IMR-90 (cell line): ENCODE measurements at regions not wholly inside any gene's neighbourhood (a gene's known extent, or its start where the extent isn't known, plus 50 kb on each side); places are given as distances from the start of the nearest gene placed in this dataset.

Source experiments
- ATAC-seq: fragments of 200-7000 bp; cut with Tn5 transposase; 2 replicates; pipeline ENCODE4 v1.9.1; 2020; ENCODE audit warnings: low read depth, mild to moderate bottlenecking, moderate library complexity
- BruUV-seq: library from RNA; stranded (reverse); fragments of 400-500 nt; replicated peaks from 2 replicates; lab custom pipeline; 2021; lab: Mats Ljungman, UMichigan
- CTCF ChIA-PET: fragments of 300-600 bp; formaldehyde crosslinking; extraction: SDS; loops from one replicate; lab custom pipeline; 2021; ENCODE audit warnings: antibody characterized with exemption; lab: Yijun Ruan, JAX
- POLR2A ChIA-PET: fragments of 300-600 bp; sonication (Branson Sonifier 250); formaldehyde crosslinking; loops from one replicate; lab custom pipeline; 2022; ENCODE audit warnings: antibody characterized with exemption; ENCODE audit not compliant: unreplicated experiment; lab: Charles Lee
- DNase-seq: peaks from one replicate; pipeline ENCODE4 v3.0.0; 2013
- H2AFZ ChIP-seq: replicated peaks from 2 replicates; pipeline ENCODE3; 2013; ENCODE audit warnings: low read length, mild to moderate bottlenecking; ENCODE audit not compliant: poor library complexity
- H2AK5ac ChIP-seq: 2 replicates; pipeline ENCODE4 v1.6.1; 2013; ENCODE audit warnings: low read depth, low read length, inconsistent platforms
- H2AK9ac ChIP-seq: replicated peaks from 2 replicates; pipeline ENCODE3; 2013; ENCODE audit warnings: mild to moderate bottlenecking, low read depth, low read length, moderate library complexity; ENCODE audit not compliant: poor library complexity
- H2BK120ac ChIP-seq: 2 replicates; pipeline ENCODE4 v1.6.1; 2013; ENCODE audit warnings: low read depth, low read length, inconsistent platforms
- H2BK15ac ChIP-seq: 3 replicates; pipeline ENCODE4 v1.6.1; 2013; ENCODE audit warnings: low read depth, low read length, inconsistent platforms
- H2BK20ac ChIP-seq: 2 replicates; pipeline ENCODE4 v1.6.1; 2013; ENCODE audit warnings: low read depth, mild to moderate bottlenecking, inconsistent platforms, low read length, moderate library complexity
- H2BK5ac ChIP-seq: 2 replicates; pipeline ENCODE4 v1.6.1; 2013; ENCODE audit warnings: mild to moderate bottlenecking, low read depth, low read length, inconsistent platforms; ENCODE audit not compliant: poor library complexity, severe bottlenecking
- H3K14ac ChIP-seq: replicated peaks from 2 replicates; pipeline ENCODE4 v1.6.1; 2013; ENCODE audit warnings: low read depth, low read length, inconsistent platforms
- H3K18ac ChIP-seq: 2 replicates; pipeline ENCODE4 v1.6.1; 2013; ENCODE audit warnings: low read depth, low read length, control low read depth
- H3K23ac ChIP-seq: 2 replicates; pipeline ENCODE4 v1.6.1; 2013; ENCODE audit warnings: low read depth, low read length, inconsistent platforms
- H3K27ac ChIP-seq: 2 replicates; pipeline ENCODE4 v1.5.1; 2013; ENCODE audit warnings: mild to moderate bottlenecking, control low read depth, low read length; ENCODE audit not compliant: insufficient read depth
- H3K27me3 ChIP-seq: 2 replicates; pipeline ENCODE4 v1.6.1; 2013; ENCODE audit warnings: low read length; ENCODE audit not compliant: control insufficient read depth, insufficient read depth
- H3K36me3 ChIP-seq: 2 replicates; pipeline ENCODE4 v1.6.1; 2013; ENCODE audit warnings: low read length, mixed read lengths; ENCODE audit not compliant: control insufficient read depth, insufficient read depth
- H3K4ac ChIP-seq: 2 replicates; pipeline ENCODE4 v1.6.1; 2013; ENCODE audit warnings: low read depth, low read length, inconsistent platforms
- H3K4me1 ChIP-seq: 2 replicates; pipeline ENCODE4 v1.6.1; 2013; ENCODE audit warnings: low read length, mixed read lengths; ENCODE audit not compliant: control insufficient read depth, insufficient read depth
- H3K4me2 ChIP-seq: 2 replicates; pipeline ENCODE4 v1.6.1; 2013; ENCODE audit warnings: low read depth, mild to moderate bottlenecking, control low read depth, low read length, moderate library complexity
- H3K4me3 ChIP-seq: 2 replicates; pipeline ENCODE4 v1.5.1; 2013; ENCODE audit warnings: low read depth, mild to moderate bottlenecking, control low read depth, low read length, moderate library complexity; ENCODE audit not compliant: insufficient read depth
- H3K56ac ChIP-seq: 2 replicates; pipeline ENCODE4 v1.6.1; 2013; ENCODE audit warnings: low read length, inconsistent platforms; ENCODE audit not compliant: insufficient read depth; ENCODE audit errors: extremely low read depth
- H3K79me1 ChIP-seq, 2 experiments: 2 replicates each; pipeline ENCODE4 v1.6.1; 2013; ENCODE audit warnings: low read length in 2 of 2, inconsistent platforms in 1 of 2, low read depth in 1 of 2
- H3K9ac ChIP-seq: 2 replicates; pipeline ENCODE4 v1.6.1; 2013; ENCODE audit warnings: low read depth, low read length, control low read depth
- H3K9me1 ChIP-seq: 2 replicates; pipeline ENCODE4 v1.6.1; 2013; ENCODE audit warnings: low read length, inconsistent platforms; ENCODE audit not compliant: insufficient read depth
- H3K9me3 ChIP-seq: 2 replicates; pipeline ENCODE4 v1.6.1; 2013; ENCODE audit warnings: low read length; ENCODE audit not compliant: control insufficient read depth, insufficient read depth
- H4K20me1 ChIP-seq: 2 replicates; pipeline ENCODE4 v1.6.1; 2013; ENCODE audit warnings: low read length, inconsistent platforms; ENCODE audit not compliant: insufficient read depth
- H4K5ac ChIP-seq: 2 replicates; pipeline ENCODE4 v1.6.1; 2013; ENCODE audit warnings: mild to moderate bottlenecking, low read depth, low read length, control low read depth
- H4K8ac ChIP-seq, 2 experiments: 2 replicates each; pipeline ENCODE4 v1.6.1; 2013; ENCODE audit warnings: low read depth in 2 of 2, low read length in 2 of 2, control low read depth in 1 of 2, inconsistent platforms in 1 of 2
- H4K91ac ChIP-seq: 2 replicates; pipeline ENCODE4 v1.6.1; 2013; ENCODE audit warnings: low read depth, low read length, inconsistent platforms; ENCODE audit not compliant: insufficient read depth
- CEBPB ChIP-seq: IDR thresholded peaks from 2 replicates; pipeline ENCODE4 v1.6.1; 2012; ENCODE audit warnings: low read depth, low read length, improper control_type of control experiment
- CHD1 ChIP-seq: IDR thresholded peaks from 2 replicates; pipeline ENCODE4 v1.6.1; 2012; ENCODE audit warnings: low read depth, low read length, improper control_type of control experiment
- MAFK ChIP-seq: IDR thresholded peaks from 2 replicates; pipeline ENCODE4 v1.6.1; 2012; ENCODE audit warnings: low read depth, low read length, improper control_type of control experiment
- MXI1 ChIP-seq: IDR thresholded peaks from 2 replicates; pipeline ENCODE4 v1.6.1; 2012; ENCODE audit warnings: low read depth, mild to moderate bottlenecking, low read length, moderate library complexity, borderline replicate concordance
- NFE2L2 ChIP-seq: fragments of 150-350 bp; IDR thresholded peaks from 2 replicates; pipeline ENCODE4 v1.6.1; 2016; ENCODE audit warnings: low read depth, mild to moderate bottlenecking, low read length
- POLR2A ChIP-seq: IDR thresholded peaks from 2 replicates; pipeline ENCODE4 v1.6.1; 2012; ENCODE audit warnings: mild to moderate bottlenecking, low read depth, low read length
- RCOR1 ChIP-seq: IDR thresholded peaks from 2 replicates; pipeline ENCODE4 v1.6.1; 2012; ENCODE audit warnings: mild to moderate bottlenecking, low read length, improper control_type of control experiment; ENCODE audit not compliant: insufficient replicate concordance
- RFX5 ChIP-seq: IDR thresholded peaks from 2 replicates; pipeline ENCODE4 v1.8.0; 2012; ENCODE audit warnings: low read depth, mild to moderate bottlenecking, low read length, moderate library complexity
- SMC3 ChIP-seq: fragments of 150-350 bp; IDR thresholded peaks from 2 replicates; pipeline ENCODE4 v1.6.1; 2016; ENCODE audit warnings: low read depth, mild to moderate bottlenecking, antibody characterized with exemption, low read length, moderate library complexity
- USF2 ChIP-seq: fragments of 150-350 bp; IDR thresholded peaks from 2 replicates; pipeline ENCODE4 v1.6.1; 2017; ENCODE audit warnings: mild to moderate bottlenecking, antibody characterized with exemption, low read length, low read depth
- WGBS, 2 experiments: methylation state at CpG; one replicate each; pipeline versions ENCODE4 v1.1.5 to v1.1.7; 2013; ENCODE audit warnings: missing lambda C conversion rate in 2 of 2; ENCODE audit not compliant: insufficient read length in 1 of 2; ENCODE audit errors: extremely low coverage in 2 of 2; 5-methylcytosine and 5-hydroxymethylcytosine counted together
- dilution Hi-C: fragments of 300-500 bp; cut with HindIII; formaldehyde crosslinking; loops from one replicate; pipeline ENCODE4 v1.14.3; 2018; ENCODE audit warnings: low sequenced_read_pairs; ENCODE audit not compliant: unreplicated experiment
- in situ Hi-C: fragments of 300-500 bp; cut with MboI; formaldehyde crosslinking; loops from 3 replicates; pipeline ENCODE4 v1.14.3; 2019; ENCODE audit warnings: low sequenced_read_pairs, inconsistent platforms, mixed read lengths
- intact Hi-C: fragments of 100-400 bp; cut with micrococcal nuclease; formaldehyde crosslinking; loops from 2 replicates; pipeline ENCODE4 v1.10.0; 2022
- TF ChIP-seq, protein P1 (sequence below): fragments of 150-350 bp; IDR thresholded peaks from 2 replicates; pipeline ENCODE4 v1.6.1; 2016; ENCODE audit warnings: low read depth, mild to moderate bottlenecking, low read length, moderate library complexity, borderline replicate concordance
- TF ChIP-seq, protein P2 (sequence below): conservative IDR thresholded peaks from 2 replicates; pipeline ENCODE4 v1.5.1; 2012; ENCODE audit warnings: mild to moderate bottlenecking, low read depth, low read length, improper control_type of control experiment

DNA sequence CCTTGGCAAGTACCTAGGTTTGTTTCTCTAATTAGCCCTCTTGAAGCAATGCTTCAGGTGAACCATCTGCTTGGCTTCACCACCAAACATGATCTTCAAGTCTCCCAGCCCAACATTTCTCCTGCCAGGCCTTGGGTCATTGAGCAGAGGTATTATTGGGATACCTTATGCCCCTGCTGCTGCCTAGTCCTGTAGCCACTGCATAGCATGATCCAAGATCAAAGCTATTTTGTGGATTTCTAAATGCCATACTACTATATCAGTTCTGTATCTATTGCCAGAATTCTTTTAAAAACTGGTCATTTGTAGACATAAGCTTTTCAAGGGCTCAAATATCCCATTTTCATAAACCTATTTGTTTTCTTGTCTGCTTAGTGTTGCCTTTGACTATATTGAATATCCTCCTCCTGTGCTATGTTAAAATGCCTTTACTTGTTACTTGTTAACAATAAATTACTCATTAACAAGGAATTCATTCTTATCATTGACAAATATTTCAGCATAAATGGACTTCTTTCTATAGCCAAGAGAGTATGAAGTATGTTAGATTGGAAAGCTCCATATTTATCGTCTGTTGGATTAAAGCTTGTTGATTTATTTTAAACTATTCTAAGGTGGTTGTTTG, 204.5 kb upstream of the RBBP8 start:
- no peak overlapping the region for H2AFZ ChIP-seq
- H3K23ac ChIP-seq: no peak overlapping the region
- dilution Hi-C loops: no loop called here
- TF ChIP-seq, protein P1, sequence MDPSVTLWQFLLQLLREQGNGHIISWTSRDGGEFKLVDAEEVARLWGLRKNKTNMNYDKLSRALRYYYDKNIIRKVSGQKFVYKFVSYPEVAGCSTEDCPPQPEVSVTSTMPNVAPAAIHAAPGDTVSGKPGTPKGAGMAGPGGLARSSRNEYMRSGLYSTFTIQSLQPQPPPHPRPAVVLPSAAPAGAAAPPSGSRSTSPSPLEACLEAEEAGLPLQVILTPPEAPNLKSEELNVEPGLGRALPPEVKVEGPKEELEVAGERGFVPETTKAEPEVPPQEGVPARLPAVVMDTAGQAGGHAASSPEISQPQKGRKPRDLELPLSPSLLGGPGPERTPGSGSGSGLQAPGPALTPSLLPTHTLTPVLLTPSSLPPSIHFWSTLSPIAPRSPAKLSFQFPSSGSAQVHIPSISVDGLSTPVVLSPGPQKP: no peak
- TF ChIP-seq RCOR1 (no peak), CEBPB (no peak), POLR2A (no peak), USF2 (no peak), MAFK (no peak), CHD1 (no peak), MXI1 (no peak), SMC3 (no peak), NFE2L2 (no peak), RFX5 (no peak)
- TF ChIP-seq, protein P2, sequence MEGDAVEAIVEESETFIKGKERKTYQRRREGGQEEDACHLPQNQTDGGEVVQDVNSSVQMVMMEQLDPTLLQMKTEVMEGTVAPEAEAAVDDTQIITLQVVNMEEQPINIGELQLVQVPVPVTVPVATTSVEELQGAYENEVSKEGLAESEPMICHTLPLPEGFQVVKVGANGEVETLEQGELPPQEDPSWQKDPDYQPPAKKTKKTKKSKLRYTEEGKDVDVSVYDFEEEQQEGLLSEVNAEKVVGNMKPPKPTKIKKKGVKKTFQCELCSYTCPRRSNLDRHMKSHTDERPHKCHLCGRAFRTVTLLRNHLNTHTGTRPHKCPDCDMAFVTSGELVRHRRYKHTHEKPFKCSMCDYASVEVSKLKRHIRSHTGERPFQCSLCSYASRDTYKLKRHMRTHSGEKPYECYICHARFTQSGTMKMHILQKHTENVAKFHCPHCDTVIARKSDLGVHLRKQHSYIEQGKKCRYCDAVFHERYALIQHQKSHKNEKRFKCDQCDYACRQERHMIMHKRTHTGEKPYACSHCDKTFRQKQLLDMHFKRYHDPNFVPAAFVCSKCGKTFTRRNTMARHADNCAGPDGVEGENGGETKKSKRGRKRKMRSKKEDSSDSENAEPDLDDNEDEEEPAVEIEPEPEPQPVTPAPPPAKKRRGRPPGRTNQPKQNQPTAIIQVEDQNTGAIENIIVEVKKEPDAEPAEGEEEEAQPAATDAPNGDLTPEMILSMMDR: no peak
- ChIA-PET POLR2A (no interaction called here), CTCF (no interaction called here)
- H3K79me1 ChIP-seq: no peaks in the 10 kb centered on the region
- H3K14ac ChIP-seq: no peak overlapping the region
- intact Hi-C loops: no loop called here
- no peak overlapping the region for H2BK20ac ChIP-seq
- in situ Hi-C loops: no loop called here
- WGBS, 2 experiments: no CpG with 5 or more reads among the region's 1 CpG
- peak; percentile 17; the same call in 1 of the 2 replicates for ATAC-seq
- H3K27ac ChIP-seq: no peak overlapping the region
- H2BK120ac ChIP-seq: no peak overlapping the region
- no peak overlapping the region for H2AK5ac ChIP-seq
- no peaks in the 10 kb centered on the region for H3K36me3 ChIP-seq
- no peak overlapping the region for H2BK15ac ChIP-seq
- no peak overlapping the region for H4K91ac ChIP-seq
- no peak overlapping the region for H4K8ac ChIP-seq
- H3K56ac ChIP-seq: no peak overlapping the region
- no peak overlapping the region for H3K9ac ChIP-seq
- H3K4ac ChIP-seq: no peak overlapping the region
- no TSS peak for BruUV-seq
- H3K18ac ChIP-seq: no peak overlapping the region
- H3K9me1 ChIP-seq: no peaks in the 10 kb centered on the region; the same call in 1 of the 2 replicates
- no peaks in the 10 kb centered on the region for H3K4me1 ChIP-seq
- no peak overlapping the region for H4K5ac ChIP-seq
- H2BK5ac ChIP-seq: no peak overlapping the region
- no peaks in the 10 kb centered on the region for H4K20me1 ChIP-seq
- no peak for DNase-seq
- H3K9me3 ChIP-seq: no peaks in the 10 kb centered on the region
- peaks cover 12% of the 10 kb centered on the region; the same call in 1 of the 2 replicates for H3K27me3 ChIP-seq
- no peak overlapping the region for H3K4me3 ChIP-seq
- H2AK9ac ChIP-seq: no peak overlapping the region
- no peak overlapping the region for H3K4me2 ChIP-seq
